PC-3 (cell line): ENCODE measurements at regions not wholly inside any gene's neighbourhood (a gene's known extent, or its start where the extent isn't known, plus 50 kb on each side); places are given as distances from the start of the nearest gene placed in this dataset.

Source experiments
- ATAC-seq: fragments of 200-7000 bp; cut with Tn5 transposase; 2 replicates; pipeline ENCODE4 v1.9.1; 2020; ENCODE audit warnings: mild to moderate bottlenecking, moderate library complexity
- BruUV-seq: library from RNA; stranded (reverse); fragments of 400-500 nt; replicated peaks from 2 replicates; lab custom pipeline; 2021; lab: Mats Ljungman, UMichigan
- CTCF ChIA-PET: fragments of 300-600 bp; sonication (Branson Sonifier 250); formaldehyde crosslinking; loops from one replicate; lab custom pipeline; 2022; ENCODE audit warnings: antibody characterized with exemption; lab: Charles Lee
- POLR2A ChIA-PET: fragments of 300-600 bp; sonication (Branson Sonifier 250); formaldehyde crosslinking; loops from one replicate; lab custom pipeline; 2022; ENCODE audit warnings: antibody characterized with exemption; ENCODE audit not compliant: unreplicated experiment; lab: Charles Lee
- DNase-seq: peaks from one replicate; pipeline ENCODE4 v3.0.0-alpha.2; 2015
- H2AFZ ChIP-seq: fragments of 300-600 bp; sonication (generic); 2 replicates; pipeline ENCODE4 v1.6.0; 2016; ENCODE audit warnings: antibody characterized with exemption, low read length
- H3F3A ChIP-seq: fragments of 300-600 bp; sonication (generic); one replicate; pipeline ENCODE4 v1.6.0; 2017; ENCODE audit warnings: antibody characterized with exemption, low read length, control low read depth, mild to moderate bottlenecking; ENCODE audit not compliant: unreplicated experiment
- H3K27ac ChIP-seq: fragments of 300-600 bp; sonication (generic); 2 replicates; pipeline ENCODE4 v1.5.1; 2016; ENCODE audit warnings: mild to moderate bottlenecking, low read length
- H3K27me3 ChIP-seq: fragments of 300-600 bp; sonication (generic); 2 replicates; pipeline ENCODE4 v1.6.1; 2016; ENCODE audit warnings: low read length, mixed read lengths
- H3K36me3 ChIP-seq: fragments of 300-600 bp; sonication (generic); 2 replicates; pipeline ENCODE4 v1.6.1; 2016; ENCODE audit warnings: low read depth, mixed run types, low read length, mixed read lengths
- H3K4me1 ChIP-seq: fragments of 300-600 bp; sonication (generic); 2 replicates; pipeline ENCODE4 v1.5.1; 2016; ENCODE audit warnings: low read length; ENCODE audit not compliant: insufficient read depth
- H3K4me2 ChIP-seq: fragments of 300-600 bp; sonication (generic); 2 replicates; pipeline ENCODE4 v1.6.0; 2016; ENCODE audit warnings: low read length
- H3K4me3 ChIP-seq: fragments of 300-600 bp; sonication (generic); 2 replicates; pipeline ENCODE4 v1.5.1; 2016; ENCODE audit warnings: mild to moderate bottlenecking, low read length, mixed read lengths
- H3K79me2 ChIP-seq: fragments of 300-600 bp; sonication (generic); 2 replicates; pipeline ENCODE4 v1.6.1; 2017; ENCODE audit warnings: low read length, mixed read lengths
- H3K9ac ChIP-seq: fragments of 300-600 bp; sonication (generic); 2 replicates; pipeline ENCODE4 v1.6.0; 2016; ENCODE audit warnings: mild to moderate bottlenecking, low read length
- H3K9me2 ChIP-seq: fragments of 300-600 bp; sonication (generic); replicated peaks from 2 replicates; pipeline ENCODE4 v1.6.1; 2016; ENCODE audit warnings: mixed run types, low read length, mixed read lengths
- H3K9me3 ChIP-seq: fragments of 300-600 bp; sonication (generic); 2 replicates; pipeline ENCODE4 v1.6.1; 2016; ENCODE audit warnings: low read length, mixed read lengths
- H4K20me1 ChIP-seq: fragments of 300-600 bp; sonication (generic); 2 replicates; pipeline ENCODE4 v1.6.1; 2016; ENCODE audit warnings: low read length, mixed read lengths
- EZH2 ChIP-seq: fragments of 300-600 bp; sonication (generic); IDR thresholded peaks from one replicate; pipeline ENCODE4 v1.6.1; 2017; ENCODE audit warnings: antibody characterized with exemption, mild to moderate bottlenecking, low read length; ENCODE audit not compliant: unreplicated experiment
- EZH2phosphoT487 ChIP-seq: fragments of 300-600 bp; sonication (generic); IDR thresholded peaks from 2 replicates; pipeline ENCODE4 v1.6.1; 2018; ENCODE audit warnings: mild to moderate bottlenecking, antibody characterized with exemption, low read length, borderline replicate concordance
- intact Hi-C: fragments of 100-400 bp; cut with micrococcal nuclease; formaldehyde crosslinking; loops from 2 replicates; pipeline ENCODE4 v1.9.0; 2023
- TF ChIP-seq, protein P1 (sequence below): fragments of 300-600 bp; sonication (generic); conservative IDR thresholded peaks from 2 replicates; pipeline ENCODE4 v1.5.1; 2017; ENCODE audit warnings: antibody characterized with exemption, low read depth, mild to moderate bottlenecking, low read length

DNA sequence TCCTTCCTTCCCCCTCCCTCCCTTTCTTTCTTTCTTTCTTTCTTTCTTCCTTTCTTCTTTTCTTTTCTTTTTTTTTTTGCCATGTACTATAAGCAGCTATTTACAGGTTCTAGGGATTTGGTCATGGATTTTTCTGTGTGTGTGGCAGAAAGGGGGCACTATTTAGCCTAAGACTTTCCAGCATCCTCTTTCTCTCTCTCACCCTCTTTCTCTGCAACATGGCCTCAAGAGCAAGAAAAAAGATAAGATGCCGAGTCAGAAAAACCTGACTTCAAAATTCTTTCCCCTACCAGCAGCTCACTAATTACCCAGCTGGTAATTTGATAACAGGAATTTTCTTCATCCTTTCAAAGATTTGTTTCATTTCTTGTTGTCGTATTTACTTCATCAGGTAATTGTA lies 458.3 kb upstream of the ADAMTS5 start:
- ChIA-PET POLR2A (no interaction called here), CTCF (no interaction called here)
- H3K9ac ChIP-seq, result no peak overlapping the region
- H3K79me2 ChIP-seq, result no peaks in the 10 kb centered on the region
- no peak overlapping the region for H3K27ac ChIP-seq
- intact Hi-C loops, result no loop called here
- no peak overlapping the region for H3K4me3 ChIP-seq
- no peaks in the 10 kb centered on the region for H4K20me1 ChIP-seq
- ATAC-seq (no peak), DNase-seq (no peak)
- BruUV-seq, result no TSS peak
- no peak for TF ChIP-seq EZH2phosphoT487
- no peak for TF ChIP-seq EZH2
- TF ChIP-seq, protein P1, sequence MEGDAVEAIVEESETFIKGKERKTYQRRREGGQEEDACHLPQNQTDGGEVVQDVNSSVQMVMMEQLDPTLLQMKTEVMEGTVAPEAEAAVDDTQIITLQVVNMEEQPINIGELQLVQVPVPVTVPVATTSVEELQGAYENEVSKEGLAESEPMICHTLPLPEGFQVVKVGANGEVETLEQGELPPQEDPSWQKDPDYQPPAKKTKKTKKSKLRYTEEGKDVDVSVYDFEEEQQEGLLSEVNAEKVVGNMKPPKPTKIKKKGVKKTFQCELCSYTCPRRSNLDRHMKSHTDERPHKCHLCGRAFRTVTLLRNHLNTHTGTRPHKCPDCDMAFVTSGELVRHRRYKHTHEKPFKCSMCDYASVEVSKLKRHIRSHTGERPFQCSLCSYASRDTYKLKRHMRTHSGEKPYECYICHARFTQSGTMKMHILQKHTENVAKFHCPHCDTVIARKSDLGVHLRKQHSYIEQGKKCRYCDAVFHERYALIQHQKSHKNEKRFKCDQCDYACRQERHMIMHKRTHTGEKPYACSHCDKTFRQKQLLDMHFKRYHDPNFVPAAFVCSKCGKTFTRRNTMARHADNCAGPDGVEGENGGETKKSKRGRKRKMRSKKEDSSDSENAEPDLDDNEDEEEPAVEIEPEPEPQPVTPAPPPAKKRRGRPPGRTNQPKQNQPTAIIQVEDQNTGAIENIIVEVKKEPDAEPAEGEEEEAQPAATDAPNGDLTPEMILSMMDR, result peak; percentile 14; the same call in 1 of the 2 replicates
- no peaks in the 10 kb centered on the region; the same call in 1 of the 2 replicates for H3K4me1 ChIP-seq
- H3F3A ChIP-seq, result no peaks in the 10 kb centered on the region
- no peaks in the 10 kb centered on the region for H3K9me2 ChIP-seq
- H3K36me3 ChIP-seq, result no peaks in the 10 kb centered on the region
- 0 out of 2 replicates have a peak, but pooled peaks cover 4% of the 10 kb centered on the region for H3K9me3 ChIP-seq
- H3K27me3 ChIP-seq, result no peaks in the 10 kb centered on the region
- H3K4me2 ChIP-seq, result no peak overlapping the region
- H2AFZ ChIP-seq, result no peak overlapping the region

DNA sequence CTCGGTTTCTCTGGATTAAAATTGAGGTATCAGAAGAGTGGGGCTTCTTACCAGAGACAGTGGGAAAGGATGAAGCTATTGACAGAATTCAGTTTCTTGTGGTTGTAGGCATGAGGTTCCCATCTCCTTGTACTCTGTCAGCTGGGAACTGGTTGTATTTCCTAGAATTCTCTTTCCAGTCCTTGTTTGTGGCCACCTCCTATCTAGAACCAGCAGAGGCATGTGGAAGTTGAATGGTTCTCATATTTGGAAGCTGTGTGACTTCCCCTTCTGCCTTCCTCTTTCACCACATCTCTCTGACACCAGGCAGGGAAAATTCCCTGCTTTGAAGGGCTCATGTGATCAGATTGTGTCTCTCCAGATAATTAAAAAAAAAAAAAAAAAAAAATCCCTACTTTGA lies 457.7 kb upstream of the ADAMTS5 start:
- H3K27me3 ChIP-seq, result no peaks in the 10 kb centered on the region
- CTCF ChIA-PET, result no interaction called here
- H3K36me3 ChIP-seq, result no peaks in the 10 kb centered on the region
- DNase-seq, result no peak
- no peak overlapping the region for H3K4me2 ChIP-seq
- BruUV-seq, result no TSS peak
- H3K9me2 ChIP-seq, result no peaks in the 10 kb centered on the region
- no peak overlapping the region for H3K27ac ChIP-seq
- TF ChIP-seq, protein P1, result no peak
- TF ChIP-seq EZH2phosphoT487, result no peak
- no peak for TF ChIP-seq EZH2
- H4K20me1 ChIP-seq, result no peaks in the 10 kb centered on the region
- H3K9ac ChIP-seq, result no peak overlapping the region
- no peak overlapping the region for H2AFZ ChIP-seq
- POLR2A ChIA-PET, result no interaction called here
- no peak overlapping the region for H3K4me3 ChIP-seq
- no peaks in the 10 kb centered on the region for H3K79me2 ChIP-seq
- intact Hi-C loops, result no loop called here
- H3K9me3 ChIP-seq, result 0 out of 2 replicates have a peak, but pooled peaks cover 3% of the 10 kb centered on the region
- no peaks in the 10 kb centered on the region; the same call in 1 of the 2 replicates for H3K4me1 ChIP-seq
- no peaks in the 10 kb centered on the region for H3F3A ChIP-seq
- ATAC-seq, result no peak

DNA sequence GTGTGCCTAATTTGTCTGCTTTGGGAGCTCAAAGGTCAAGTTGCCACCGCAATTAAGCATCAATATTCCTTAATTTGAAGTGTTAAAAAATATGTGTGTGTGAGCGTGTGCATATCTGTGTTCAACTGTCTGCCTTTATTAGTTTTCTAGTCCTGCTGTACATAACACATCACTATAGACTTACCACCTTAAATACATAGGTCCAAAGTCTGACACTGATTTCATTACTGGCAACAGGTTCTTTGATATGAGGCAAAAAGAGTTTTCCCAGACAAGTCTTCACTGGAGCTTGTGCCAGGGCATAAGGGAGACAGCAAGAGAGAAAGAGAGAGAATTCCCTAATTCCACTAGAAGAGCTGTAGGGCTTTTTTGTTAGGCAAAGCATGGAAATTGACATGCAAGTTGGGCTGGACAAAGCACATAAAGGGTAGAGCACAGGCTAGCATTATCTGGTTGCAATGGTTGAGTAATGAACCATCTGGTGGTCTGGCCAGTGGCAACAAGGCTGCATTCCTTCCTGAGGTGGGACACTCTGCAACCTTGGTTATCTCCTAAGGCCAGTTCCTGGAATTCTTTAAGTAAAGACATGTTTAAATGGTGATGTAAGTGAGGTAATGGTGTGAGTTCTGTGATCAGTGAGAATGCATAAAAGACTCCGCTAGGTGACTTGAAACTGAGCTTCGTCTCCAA lies 457.2 kb upstream of the ADAMTS5 start:
- CTCF ChIA-PET, result no interaction called here
- Histone ChIP-seq H3K9me3 (no peaks in the 10 kb centered on the region), H3K4me3 (no peak overlapping the region), H2AFZ (no peak overlapping the region), H3K4me1 (no peaks in the 10 kb centered on the region; the same call in 1 of the 2 replicates), H3K4me2 (no peak overlapping the region), H3K9ac (no peak overlapping the region), H3F3A (no peaks in the 10 kb centered on the region), H3K79me2 (no peaks in the 10 kb centered on the region), H3K9me2 (no peaks in the 10 kb centered on the region), H3K27ac (no peak overlapping the region), H3K27me3 (no peaks in the 10 kb centered on the region), H3K36me3 (no peaks in the 10 kb centered on the region), H4K20me1 (no peaks in the 10 kb centered on the region)
- POLR2A ChIA-PET, result no interaction called here
- intact Hi-C loops, result no loop called here
- ATAC-seq (no peak), DNase-seq (no peak)
- TF ChIP-seq EZH2 (no peak), EZH2phosphoT487 (no peak)
- TF ChIP-seq, protein P1, result no peak
- no TSS peak for BruUV-seq
